ENCODE measurements at regions not wholly inside any gene's neighbourhood (a gene's known extent, or its start where the extent isn't known, plus 50 kb on each side); places are given as distances from the start of the nearest gene placed in this dataset.

DNA sequence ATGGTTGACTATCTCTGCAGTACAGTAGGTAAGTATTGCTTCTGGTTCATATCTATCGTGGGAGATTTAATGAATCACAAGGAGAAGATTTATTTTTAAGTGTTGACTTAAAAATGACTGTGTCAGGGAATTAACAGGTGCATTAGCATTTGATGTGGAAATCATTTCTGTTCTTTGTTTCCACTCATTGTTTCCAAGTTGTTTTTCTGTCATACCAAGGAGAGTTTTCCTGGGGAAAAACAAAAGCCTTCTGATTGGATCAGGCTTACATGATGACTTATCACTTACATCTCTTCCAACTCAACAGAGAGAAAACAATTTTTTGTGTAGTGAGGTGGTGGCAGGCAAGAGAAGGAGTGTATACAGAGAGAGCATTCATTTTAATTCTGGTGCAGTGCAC lies 686.4 kb downstream of the HTR1B start:
- Histone ChIP-seq H3K4me3 (ENCODE audit: low read length) (no peak overlapping the region), H3K9me3 (ENCODE audit: control insufficient read depth, insufficient read depth, low read length) (peaks cover 1% of the 10 kb centered on the region), H3K27ac (ENCODE audit: low read length) (no peak overlapping the region), H3K4me1 (ENCODE audit: control insufficient read depth, insufficient read depth, low read length) (no peaks in the 10 kb centered on the region), H3K36me3 (ENCODE audit: control insufficient read depth, insufficient read depth, low read length) (no peaks in the 10 kb centered on the region), H3K27me3 (ENCODE audit: control insufficient read depth, insufficient read depth, low read length) (no peaks in the 10 kb centered on the region)
- WGBS (ENCODE audit: insufficient coverage), result 81% methylated on average over 1 of the region's 1 CpG
- TF ChIP-seq, protein P1, sequence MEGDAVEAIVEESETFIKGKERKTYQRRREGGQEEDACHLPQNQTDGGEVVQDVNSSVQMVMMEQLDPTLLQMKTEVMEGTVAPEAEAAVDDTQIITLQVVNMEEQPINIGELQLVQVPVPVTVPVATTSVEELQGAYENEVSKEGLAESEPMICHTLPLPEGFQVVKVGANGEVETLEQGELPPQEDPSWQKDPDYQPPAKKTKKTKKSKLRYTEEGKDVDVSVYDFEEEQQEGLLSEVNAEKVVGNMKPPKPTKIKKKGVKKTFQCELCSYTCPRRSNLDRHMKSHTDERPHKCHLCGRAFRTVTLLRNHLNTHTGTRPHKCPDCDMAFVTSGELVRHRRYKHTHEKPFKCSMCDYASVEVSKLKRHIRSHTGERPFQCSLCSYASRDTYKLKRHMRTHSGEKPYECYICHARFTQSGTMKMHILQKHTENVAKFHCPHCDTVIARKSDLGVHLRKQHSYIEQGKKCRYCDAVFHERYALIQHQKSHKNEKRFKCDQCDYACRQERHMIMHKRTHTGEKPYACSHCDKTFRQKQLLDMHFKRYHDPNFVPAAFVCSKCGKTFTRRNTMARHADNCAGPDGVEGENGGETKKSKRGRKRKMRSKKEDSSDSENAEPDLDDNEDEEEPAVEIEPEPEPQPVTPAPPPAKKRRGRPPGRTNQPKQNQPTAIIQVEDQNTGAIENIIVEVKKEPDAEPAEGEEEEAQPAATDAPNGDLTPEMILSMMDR (IDR thresholded peaks at IDR 0.05), result no peak
- peaks cover 4 to 6% of the 10 kb centered on the region in 2 donors for H3K9me3 Mint-ChIP-seq
- H3K27ac Mint-ChIP-seq, result no peak overlapping the region
- no peaks in the 10 kb centered on the region for H3K27me3 Mint-ChIP-seq (ENCODE audit: low read depth in 2 of 2)
- H3K36me3 Mint-ChIP-seq, result peaks cover 8% of the 10 kb centered on the region
- no peak for DNase-seq
- H3K4me1 Mint-ChIP-seq, result no peaks in the 10 kb centered on the region
- ATAC-seq, result no peak
- intact Hi-C loops (cut with micrococcal nuclease), result no loop called here
- H3K4me3 Mint-ChIP-seq, result no peak overlapping the region

DNA sequence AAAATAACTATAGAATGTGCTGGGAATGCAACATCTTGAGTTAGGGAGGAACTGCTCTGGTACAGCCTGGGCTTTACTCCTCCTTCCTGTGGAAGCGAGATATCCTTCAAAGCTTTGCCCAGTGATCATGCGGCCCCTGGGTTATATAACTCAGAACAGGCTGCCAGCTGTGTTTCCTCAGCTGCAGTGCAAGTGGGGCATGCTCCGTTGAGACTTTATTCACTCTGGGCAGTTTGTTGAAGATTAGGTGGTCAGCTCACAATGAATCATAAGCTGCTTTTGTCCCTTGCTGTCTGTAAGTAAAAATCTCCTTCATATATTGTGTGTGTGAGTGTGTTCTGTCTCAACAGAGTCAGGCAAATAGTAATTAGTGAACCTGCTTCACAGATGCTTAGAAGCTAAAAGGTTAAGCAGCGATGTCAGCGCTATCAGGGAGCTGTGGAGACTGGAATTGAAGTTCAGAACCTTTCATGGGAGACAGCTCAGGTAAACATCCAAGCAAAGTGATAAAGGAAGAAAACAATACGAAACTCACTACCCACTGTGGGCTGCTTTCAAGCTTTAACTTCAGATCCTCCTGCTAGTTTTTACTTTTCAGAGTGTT lies 688.4 kb downstream of the HTR1B start:
- H3K27me3 ChIP-seq (ENCODE audit: control insufficient read depth, insufficient read depth, low read length), result no peaks in the 10 kb centered on the region

DNA sequence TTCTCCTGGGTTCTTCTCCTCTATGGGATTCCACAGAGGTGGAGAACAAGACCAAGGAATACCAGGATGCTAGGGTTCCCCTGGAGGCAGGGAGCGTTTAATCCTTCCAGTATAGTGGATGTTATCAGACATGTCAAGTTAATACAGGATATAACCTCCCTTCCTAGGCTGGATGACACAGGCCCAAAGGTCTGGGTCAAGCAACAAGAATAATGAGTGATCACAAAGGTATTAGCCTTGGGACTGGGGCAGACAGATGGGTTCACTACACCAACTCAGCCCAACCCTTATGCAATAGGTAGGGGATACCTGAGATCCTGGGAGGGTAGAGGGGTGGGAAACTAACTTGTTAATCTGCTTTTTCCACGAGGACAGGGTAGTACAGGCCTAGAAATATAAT lies 690.3 kb downstream of the HTR1B start:
- intact Hi-C loops (cut with micrococcal nuclease), result no loop called here
- Histone ChIP-seq H3K9me3 (ENCODE audit: control insufficient read depth, insufficient read depth, low read length) (peaks cover 5% of the 10 kb centered on the region), H3K36me3 (ENCODE audit: control insufficient read depth, insufficient read depth, low read length) (no peaks in the 10 kb centered on the region), H3K4me3 (ENCODE audit: low read length) (no peak overlapping the region), H3K27ac (ENCODE audit: low read length) (no peak overlapping the region), H3K27me3 (ENCODE audit: control insufficient read depth, insufficient read depth, low read length) (no peaks in the 10 kb centered on the region), H3K4me1 (ENCODE audit: control insufficient read depth, insufficient read depth, low read length) (no peaks in the 10 kb centered on the region)
- H3K4me1 Mint-ChIP-seq, result no peaks in the 10 kb centered on the region
- TF ChIP-seq, protein P1 (IDR thresholded peaks at IDR 0.05), result no peak
- H3K27ac Mint-ChIP-seq, result no peak overlapping the region
- no peaks in the 10 kb centered on the region for H3K36me3 Mint-ChIP-seq
- DNase-seq (no peak), ATAC-seq (no peak)
- no CpG with 5 or more reads among the region's 2 CpGs for whole genome bisulfite sequencing (ENCODE audit: insufficient coverage)
- H3K9me3 Mint-ChIP-seq, result peaks cover 3 to 4% of the 10 kb centered on the region in 2 donors
- H3K27me3 Mint-ChIP-seq (ENCODE audit: low read depth in 2 of 2), result no peaks in the 10 kb centered on the region
- no peak overlapping the region for H3K4me3 Mint-ChIP-seq

More for the DNA sequence above, 688.4 kb downstream of the HTR1B start:
- Histone ChIP-seq H3K4me3 (ENCODE audit: low read length) (no peak overlapping the region), H3K27ac (ENCODE audit: low read length) (no peak overlapping the region), H3K36me3 (ENCODE audit: control insufficient read depth, insufficient read depth, low read length) (no peaks in the 10 kb centered on the region), H3K4me1 (ENCODE audit: control insufficient read depth, insufficient read depth, low read length) (no peaks in the 10 kb centered on the region), H3K9me3 (ENCODE audit: control insufficient read depth, insufficient read depth, low read length) (peaks cover 5% of the 10 kb centered on the region)
- H3K4me1 Mint-ChIP-seq, result no peaks in the 10 kb centered on the region
- H3K36me3 Mint-ChIP-seq, result peaks cover 8% of the 10 kb centered on the region
- H3K27ac Mint-ChIP-seq, result no peak overlapping the region
- no peaks in the 10 kb centered on the region for H3K27me3 Mint-ChIP-seq (ENCODE audit: low read depth in 2 of 2)
- H3K4me3 Mint-ChIP-seq, result no peak overlapping the region
- WGBS (ENCODE audit: insufficient coverage), result 73% methylated on average over 6 of the region's 6 CpGs
- TF ChIP-seq, protein P1 (IDR thresholded peaks at IDR 0.05), result no peak
- intact Hi-C loops (cut with micrococcal nuclease), result no loop called here
- ATAC-seq, result no peak
- DNase-seq, result no peak
- H3K9me3 Mint-ChIP-seq, result peaks cover 3 to 4% of the 10 kb centered on the region in 2 donors

DNA sequence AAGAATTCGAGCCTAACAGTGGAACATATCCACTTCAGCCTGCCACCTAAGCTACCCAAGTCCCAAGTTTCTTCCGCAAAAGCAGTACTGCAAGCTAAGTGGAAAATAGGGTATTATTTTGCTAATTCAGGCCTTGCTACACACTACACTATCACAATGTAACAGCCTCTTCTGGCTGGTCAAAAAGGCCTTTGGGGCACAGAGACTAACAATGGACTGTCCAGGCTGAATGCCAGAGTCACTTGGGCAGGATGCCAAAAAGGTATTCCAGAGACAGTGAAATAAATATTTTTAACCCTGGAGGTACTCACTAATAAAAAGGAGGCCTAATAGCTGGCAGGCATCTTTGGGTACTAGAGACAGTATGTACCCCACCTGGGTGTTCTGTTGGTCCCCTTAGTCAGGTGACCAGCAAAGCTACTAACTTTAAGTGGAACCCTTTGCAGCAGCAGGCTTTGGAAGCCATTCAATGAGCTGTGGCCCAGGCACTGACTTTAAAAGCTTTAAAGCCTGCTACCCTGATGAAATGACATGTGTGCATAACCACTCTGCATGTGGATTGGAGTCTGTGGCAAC lies 692.1 kb downstream of the HTR1B start:
- Mint-ChIP-seq H3K36me3 (no peaks in the 10 kb centered on the region), H3K27ac (no peak overlapping the region), H3K4me1 (no peaks in the 10 kb centered on the region), H3K4me3 (no peak overlapping the region), H3K9me3 (peaks cover 2 to 3% of the 10 kb centered on the region in 2 donors), H3K27me3 (ENCODE audit: low read depth in 2 of 2) (no peaks in the 10 kb centered on the region)
- no peaks in the 10 kb centered on the region for H3K36me3 ChIP-seq (ENCODE audit: control insufficient read depth, insufficient read depth, low read length)
- TF ChIP-seq, protein P1 (IDR thresholded peaks at IDR 0.05), result no peak
- ATAC-seq (no peak), DNase-seq (no peak)
- intact Hi-C loops (cut with micrococcal nuclease), result no loop called here
- WGBS (ENCODE audit: insufficient coverage), result 61% methylated on average over 2 of the region's 2 CpGs
- peaks cover 5% of the 10 kb centered on the region for H3K9me3 ChIP-seq (ENCODE audit: control insufficient read depth, insufficient read depth, low read length)
- H3K4me1 ChIP-seq (ENCODE audit: control insufficient read depth, insufficient read depth, low read length), result no peaks in the 10 kb centered on the region
- H3K27me3 ChIP-seq (ENCODE audit: control insufficient read depth, insufficient read depth, low read length), result no peaks in the 10 kb centered on the region
- no peak overlapping the region for H3K27ac ChIP-seq (ENCODE audit: low read length)
- no peak overlapping the region for H3K4me3 ChIP-seq (ENCODE audit: low read length)

All from natural killer cell (primary cell).